GM19468 (cell line): ENCODE measurements at regions not wholly inside any gene's neighbourhood (a gene's known extent, or its start where the extent isn't known, plus 50 kb on each side); places are given as distances from the start of the nearest gene placed in this dataset.
"Not testable (repeated sequence)": the region's sequence is repeated elsewhere in the genome, so short reads cannot be mapped to it uniquely, and the experiment has no call there.

Experiments
- ATAC-seq: cut with Tn5 transposase; IDR thresholded peaks from one replicate; pipeline ENCODE4 v1.9.1; 2021; ENCODE audit warnings: mild to moderate bottlenecking, moderate library complexity, moderate number of reproducible peaks; ENCODE audit not compliant: unreplicated experiment; ENCODE audit errors: extremely low read depth

GRCh38 chr2:228543117-228543516 is 361.6 kb upstream of the SPHKAP start:
- ATAC-seq: no peak

- ATAC-seq: no peak
Measured at GRCh38 chr2:228542277-228542676, 360.8 kb upstream of the SPHKAP start.

GRCh38 chr2:228541789-228542188 is 360.3 kb upstream of the SPHKAP start:
- ATAC-seq: no peak

GRCh38 chr2:228540976-228541375 is 359.5 kb upstream of the SPHKAP start:
- no peak for ATAC-seq

- no peak for ATAC-seq
Measured at GRCh38 chr2:228535396-228535795, 353.9 kb upstream of the SPHKAP start.

- no peak for ATAC-seq
Measured at GRCh38 chr2:228533156-228533555, 351.7 kb upstream of the SPHKAP start.

GRCh38 chr2:228532233-228532632 is 350.7 kb upstream of the SPHKAP start:
- ATAC-seq: no peak

GRCh38 chr2:228527197-228527881 is 345.9 kb upstream of the SPHKAP start:
- ATAC-seq: no peak

- no peak for ATAC-seq
Measured at GRCh38 chr2:228526687-228527086, 345.2 kb upstream of the SPHKAP start.

- no peak for ATAC-seq
Measured at GRCh38 chr2:228522977-228523376, 341.5 kb upstream of the SPHKAP start.

- ATAC-seq: no peak
Measured at GRCh38 chr2:228522276-228522675, 340.8 kb upstream of the SPHKAP start.

- ATAC-seq: no peak
Measured at GRCh38 chr2:228519561-228519960, 338.1 kb upstream of the SPHKAP start.

- no peak for ATAC-seq
Measured at GRCh38 chr2:228516019-228516418, 334.5 kb upstream of the SPHKAP start.

GRCh38 chr2:228513480-228513879 is 332.0 kb upstream of the SPHKAP start:
- not testable (repeated sequence) for ATAC-seq

- no peak for ATAC-seq
Measured at GRCh38 chr2:228509021-228509420, 327.5 kb upstream of the SPHKAP start.

GRCh38 chr2:228507870-228508269 is 326.4 kb upstream of the SPHKAP start:
- no peak for ATAC-seq

GRCh38 chr2:228507231-228507824 is 325.8 kb upstream of the SPHKAP start:
- ATAC-seq: no peak

GRCh38 chr2:228503731-228504130 is 322.2 kb upstream of the SPHKAP start:
- no peak for ATAC-seq

GRCh38 chr2:228493852-228494251 is 312.4 kb upstream of the SPHKAP start:
- no peak for ATAC-seq

GRCh38 chr2:228479014-228479413 is 297.5 kb upstream of the SPHKAP start:
- no peak for ATAC-seq

GRCh38 chr2:228474466-228474865 is 293.0 kb upstream of the SPHKAP start:
- ATAC-seq: no peak

GRCh38 chr2:228469721-228470120 is 288.2 kb upstream of the SPHKAP start:
- no peak for ATAC-seq
